Cardiac fibroblast (primary cell): ENCODE measurements at regions not wholly inside any gene's neighbourhood (a gene's known extent, or its start where the extent isn't known, plus 50 kb on each side); places are given as distances from the start of the nearest gene placed in this dataset.
"Not testable (repeated sequence)": the region's sequence is repeated elsewhere in the genome, so short reads cannot be mapped to it uniquely, and the experiment has no call there.

Experiments used
- DNase-seq, 2 donors: peaks; one replicate each; pipeline versions ENCODE4 v3.0.0 to v3.0.0-alpha.2; 2010; ENCODE audit warnings: low read depth in 2 of 2
- H3K4me3 ChIP-seq, 2 donors: replicated peaks in 1 of 2; 1 replicate in 1 of 2; 2 replicates in 1 of 2; pipeline ENCODE4 v1.5.1; 2011; ENCODE audit warnings: low read depth in 2 of 2, low read length in 2 of 2, mild to moderate bottlenecking in 2 of 2, moderate library complexity in 1 of 2
- CTCF ChIP-seq: IDR thresholded peaks from one replicate; pipeline ENCODE4 v1.5.1; 2011; ENCODE audit warnings: low read depth, mild to moderate bottlenecking, low read length, inconsistent platforms

GRCh38 chr17:13417381-13417950 is 184.3 kb downstream of the HS3ST3A1 start:
- DNase-seq, result peak in 1 of 2 donors; percentile 7
- no peak overlapping the region for H3K4me3 ChIP-seq
- TF ChIP-seq CTCF, result no peak

- DNase-seq, result no peak
- TF ChIP-seq CTCF, result no peak
- H3K4me3 ChIP-seq, result no peak overlapping the region
Observed at GRCh38 chr17:13416748-13417363, 184.9 kb downstream of the HS3ST3A1 start.

GRCh38 chr17:13415871-13416416 is 185.8 kb downstream of the HS3ST3A1 start:
- DNase-seq, result peak; percentile 71 to 82
- no peak for TF ChIP-seq CTCF
- H3K4me3 ChIP-seq, result no peak overlapping the region

GRCh38 chr17:13415200-13415599 is 186.5 kb downstream of the HS3ST3A1 start:
- DNase-seq, H3K4me3 ChIP-seq: not testable (repeated sequence)

- DNase-seq, result peak; percentile 47 to 65
- no peak overlapping the region for H3K4me3 ChIP-seq
- no peak for TF ChIP-seq CTCF
Observed at GRCh38 chr17:13413001-13413400, 188.7 kb downstream of the HS3ST3A1 start.

GRCh38 chr17:13410874-13411273 is 190.9 kb downstream of the HS3ST3A1 start:
- no peak overlapping the region for H3K4me3 ChIP-seq
- peak; percentile 59 to 61 for DNase-seq
- TF ChIP-seq CTCF, result no peak

GRCh38 chr17:13410214-13410613 is 191.5 kb downstream of the HS3ST3A1 start:
- no peak for DNase-seq
- no peak overlapping the region for H3K4me3 ChIP-seq
- TF ChIP-seq CTCF, result no peak
